ENCODE measurements at regions not wholly inside any gene's neighbourhood (a gene's known extent, or its start where the extent isn't known, plus 50 kb on each side); places are given as distances from the start of the nearest gene placed in this dataset.

- TF ChIP-seq CTCF (conservative IDR thresholded peaks at IDR 0.05; ENCODE audit: low read length), result no peak
- DNase-seq (ENCODE audit: low read depth), result no peak
- H3K4me3 ChIP-seq (ENCODE audit: low read length), result no peak overlapping the region
Measured at GRCh38 chr3:110332629-110333028, 739.0 kb upstream of the NECTIN3 start.

- H3K4me3 ChIP-seq (ENCODE audit: low read length), result no peak overlapping the region
- no peak for TF ChIP-seq CTCF (conservative IDR thresholded peaks at IDR 0.05; ENCODE audit: low read length)
- DNase-seq (ENCODE audit: low read depth), result peak; percentile 50
Measured at GRCh38 chr3:110341047-110341446, 730.6 kb upstream of the NECTIN3 start.

GRCh38 chr3:110343376-110343775, 728.2 kb upstream of the NECTIN3 start:
- no peak for TF ChIP-seq CTCF (conservative IDR thresholded peaks at IDR 0.05; ENCODE audit: low read length)
- DNase-seq (ENCODE audit: low read depth), result peak; percentile 66
- no peak overlapping the region for H3K4me3 ChIP-seq (ENCODE audit: low read length)

- peak; percentile 46 for DNase-seq (ENCODE audit: low read depth)
- no peak overlapping the region for H3K4me3 ChIP-seq (ENCODE audit: low read length)
- no peak for TF ChIP-seq CTCF (conservative IDR thresholded peaks at IDR 0.05; ENCODE audit: low read length)
Measured at GRCh38 chr3:110343945-110344344, 727.7 kb upstream of the NECTIN3 start.

- no peak for DNase-seq (ENCODE audit: low read depth)
- H3K4me3 ChIP-seq (ENCODE audit: low read length), result no peak overlapping the region
- no peak for TF ChIP-seq CTCF (conservative IDR thresholded peaks at IDR 0.05; ENCODE audit: low read length)
Measured at GRCh38 chr3:110344487-110344886, 727.1 kb upstream of the NECTIN3 start.

- no peak for DNase-seq (ENCODE audit: low read depth)
- TF ChIP-seq CTCF (conservative IDR thresholded peaks at IDR 0.05; ENCODE audit: low read length), result no peak
- no peak overlapping the region for H3K4me3 ChIP-seq (ENCODE audit: low read length)
Measured at GRCh38 chr3:110344897-110345767, 726.5 kb upstream of the NECTIN3 start.

- TF ChIP-seq CTCF (conservative IDR thresholded peaks at IDR 0.05; ENCODE audit: low read length), result no peak
- H3K4me3 ChIP-seq (ENCODE audit: low read length), result no peak overlapping the region
- no peak for DNase-seq (ENCODE audit: low read depth)
Measured at GRCh38 chr3:110349295-110349694, 722.3 kb upstream of the NECTIN3 start.
